ENCODE measurements at regions not wholly inside any gene's neighbourhood (a gene's known extent, or its start where the extent isn't known, plus 50 kb on each side); places are given as distances from the start of the nearest gene placed in this dataset.
"Not testable (repeated sequence)": the region's sequence is repeated elsewhere in the genome, so short reads cannot be mapped to it uniquely, and the experiment has no call there.

- not testable (repeated sequence) for TF ChIP-seq CTCF (IDR thresholded peaks at IDR 0.05; ENCODE audit: poor library complexity); EZH2 (IDR thresholded peaks at IDR 0.05; ENCODE audit: borderline replicate concordance)
Observed at GRCh38 chr5:109621266-109621665, 68.5 kb upstream of the MAN2A1 start.

Data from hepatocyte (in vitro differentiated cells).